Activated effector memory CD4-positive, alpha-beta T cell treated with anti-CD3 and anti-CD28 coated beads, Interleukin-2, amount 50 U/mL, for 16 hours (primary cell): ENCODE measurements at regions not wholly inside any gene's neighbourhood (a gene's known extent, or its start where the extent isn't known, plus 50 kb on each side); places are given as distances from the start of the nearest gene placed in this dataset.

Experiments
- DNase-seq: peaks from one replicate; pipeline ENCODE4 v3.0.0-alpha.2; 2020

DNA sequence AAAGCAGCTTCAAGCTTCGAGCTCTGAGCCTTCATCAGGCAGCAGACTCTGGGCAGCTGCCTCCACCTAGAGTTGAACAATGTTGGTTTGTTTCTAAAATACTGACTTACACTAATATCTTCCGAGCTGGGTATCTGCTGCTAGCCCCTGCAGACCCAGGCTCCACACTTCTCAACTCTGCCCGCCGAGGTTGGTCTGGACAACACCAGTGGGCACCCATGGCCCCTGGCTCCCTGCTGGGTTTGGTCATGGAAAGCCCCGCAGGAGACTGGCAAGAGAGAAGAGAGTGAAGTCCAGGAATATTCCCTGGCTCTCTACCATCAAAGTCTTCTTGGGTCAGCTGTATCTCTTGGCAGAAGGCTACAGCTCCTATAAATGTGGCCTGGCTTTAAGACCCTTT, 214.2 kb upstream of the TMEM132C start:
- no peak for DNase-seq

DNA sequence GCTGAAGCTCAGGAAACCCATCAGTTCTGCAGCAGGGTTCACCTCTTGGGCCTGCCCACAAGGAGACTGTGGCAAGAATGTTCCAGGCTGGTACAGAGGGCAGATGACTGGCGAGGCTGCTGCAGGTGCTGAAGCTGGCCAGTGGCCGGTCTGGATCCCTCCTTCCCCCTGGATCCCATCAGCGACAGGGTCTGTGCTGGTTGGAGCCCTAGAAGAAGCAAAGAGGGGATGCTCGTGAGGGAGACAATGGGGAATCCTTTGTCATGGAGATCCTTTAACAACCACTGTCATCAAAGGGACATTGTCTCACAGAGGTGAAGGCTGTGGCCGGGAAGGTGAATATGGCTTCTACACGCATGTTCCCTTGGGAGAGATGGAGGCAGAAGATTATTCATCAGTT, 211.4 kb upstream of the TMEM132C start:
- DNase-seq: no peak

DNA sequence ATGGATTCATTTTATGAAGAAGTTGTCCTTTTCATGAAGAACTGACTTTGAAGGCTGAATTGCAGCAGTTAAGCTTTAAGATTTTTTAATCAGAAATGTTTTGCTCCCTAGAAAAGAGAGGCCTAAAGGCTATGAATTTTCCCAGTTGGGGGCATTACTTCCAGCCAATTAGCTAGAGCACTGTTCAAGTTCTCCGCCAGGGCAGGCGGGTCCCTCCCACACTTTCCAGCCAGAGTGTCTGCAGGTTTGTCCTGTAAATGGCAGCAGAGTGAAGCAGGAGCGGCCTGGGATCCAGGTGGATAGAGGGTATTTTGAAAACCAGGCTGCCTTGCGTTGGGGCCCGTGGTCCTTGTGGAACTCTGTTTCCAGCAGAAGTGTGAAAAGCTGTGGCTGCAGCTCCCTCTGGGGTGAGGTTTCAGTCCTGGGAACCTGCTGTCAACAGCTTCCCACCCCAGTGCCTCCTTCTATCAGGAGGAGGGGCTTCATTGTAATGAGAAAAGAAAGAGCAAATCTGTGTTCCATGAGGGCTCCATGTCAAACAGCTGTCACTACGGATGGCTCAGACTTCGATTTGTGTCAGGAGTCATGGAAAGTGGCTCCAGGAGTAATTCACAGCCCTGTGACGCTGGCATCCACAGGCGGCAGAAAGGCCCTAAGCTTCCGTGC, 210.7 kb upstream of the TMEM132C start:
- no peak for DNase-seq

DNA sequence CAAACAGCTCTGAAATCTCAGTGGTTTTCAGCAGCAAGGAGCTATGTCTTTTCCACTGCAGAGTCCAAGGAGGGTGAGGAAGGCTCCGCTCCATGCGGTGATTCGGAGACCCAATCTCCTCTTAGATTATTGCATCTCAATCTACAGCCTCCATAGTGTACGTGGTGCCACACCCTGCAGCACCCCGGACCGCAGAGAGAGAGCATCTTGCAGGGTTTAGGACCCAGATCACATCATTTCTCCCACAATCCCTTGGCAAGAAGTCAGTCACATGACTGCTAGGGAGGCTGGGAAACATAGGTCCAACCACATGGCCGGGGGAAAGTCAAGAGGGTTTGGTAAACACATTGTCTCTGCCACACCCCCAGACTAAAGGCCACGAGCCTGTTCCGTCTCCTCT, 209.4 kb upstream of the TMEM132C start:
- DNase-seq: no peak

DNA sequence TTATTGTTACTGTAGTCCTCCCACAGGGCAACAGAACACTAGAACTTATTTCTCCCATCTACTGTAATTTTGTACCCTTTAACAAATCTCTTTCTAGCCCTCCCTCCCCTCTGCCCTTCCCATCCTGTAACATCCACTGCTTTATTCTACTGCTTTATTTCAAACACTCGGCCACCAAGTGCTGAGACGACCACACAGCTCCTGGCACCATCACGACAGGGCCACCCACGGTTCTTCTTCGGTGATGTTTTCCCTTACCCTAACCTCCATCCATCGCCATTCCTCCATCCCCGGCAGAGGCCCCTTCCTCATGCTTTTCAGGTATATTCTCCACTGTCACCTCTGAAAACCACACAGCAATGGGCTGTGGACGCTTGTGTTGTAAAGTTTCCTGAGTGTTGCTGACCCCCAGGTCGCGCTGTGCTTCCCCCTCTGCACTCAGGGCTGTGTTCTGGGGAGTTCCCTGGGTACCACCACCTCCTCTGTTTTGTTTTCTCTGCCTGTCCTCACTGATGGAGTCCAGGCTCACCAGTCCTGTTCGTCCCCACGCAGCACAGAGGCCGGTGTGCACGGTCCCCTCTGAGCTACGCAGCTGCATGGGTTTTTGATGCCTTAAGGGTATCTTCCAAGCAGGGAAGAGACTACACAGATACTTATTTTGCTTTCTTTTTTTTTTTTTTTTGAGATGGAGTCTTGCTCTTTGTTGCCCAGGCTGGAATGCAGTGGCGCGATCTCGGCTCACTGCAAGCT, 207.2 kb upstream of the TMEM132C start:
- no peak for DNase-seq

DNA sequence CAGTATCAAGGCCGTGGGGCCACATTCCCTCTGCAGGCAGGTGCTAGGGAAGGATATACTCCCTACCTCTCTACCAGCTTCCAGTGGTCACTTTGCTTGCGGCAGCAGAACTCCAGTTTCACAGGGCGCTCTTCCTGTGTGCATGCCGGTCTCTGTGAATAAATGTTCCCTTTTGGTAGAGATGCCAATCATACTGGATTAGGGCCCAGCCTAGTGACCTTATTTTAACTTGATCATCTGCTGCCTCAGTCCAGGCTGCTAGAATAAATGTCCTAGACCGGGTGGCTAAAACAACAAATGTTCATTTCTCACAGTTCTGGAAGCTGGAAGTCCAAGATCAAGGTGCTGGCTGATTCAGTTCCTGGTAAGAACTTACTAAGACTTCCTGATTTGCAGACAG, 198.8 kb upstream of the TMEM132C start:
- DNase-seq: no peak

DNA sequence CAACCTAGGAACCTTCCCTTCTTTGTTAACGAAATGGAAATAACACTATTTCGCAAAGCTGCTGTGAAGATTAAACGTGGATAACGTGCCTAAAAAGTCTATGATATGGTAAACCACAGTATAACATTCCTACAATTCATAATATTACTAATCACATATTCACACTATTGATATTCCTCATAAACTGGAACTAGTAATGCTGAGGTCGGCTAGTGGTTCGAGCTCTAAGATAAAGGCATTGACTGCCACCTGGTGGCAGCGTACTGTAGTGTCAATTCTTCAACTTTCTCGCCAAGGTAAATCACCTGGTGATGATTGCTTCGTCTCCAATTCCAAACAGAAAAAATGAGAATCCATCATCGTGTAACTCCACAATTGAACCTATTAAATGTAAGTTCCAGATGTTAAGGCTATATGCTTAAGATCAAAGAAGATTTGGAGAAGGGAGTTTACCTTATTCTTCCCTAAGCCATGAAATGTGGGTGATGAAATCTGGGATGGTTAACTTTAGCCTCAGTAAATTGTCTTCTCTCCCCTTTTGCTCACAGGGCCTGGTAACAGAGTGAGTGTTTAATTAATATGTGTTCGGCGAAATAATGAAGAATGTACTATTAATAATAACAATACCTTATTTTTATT, 197.5 kb upstream of the TMEM132C start:
- no peak for DNase-seq

DNA sequence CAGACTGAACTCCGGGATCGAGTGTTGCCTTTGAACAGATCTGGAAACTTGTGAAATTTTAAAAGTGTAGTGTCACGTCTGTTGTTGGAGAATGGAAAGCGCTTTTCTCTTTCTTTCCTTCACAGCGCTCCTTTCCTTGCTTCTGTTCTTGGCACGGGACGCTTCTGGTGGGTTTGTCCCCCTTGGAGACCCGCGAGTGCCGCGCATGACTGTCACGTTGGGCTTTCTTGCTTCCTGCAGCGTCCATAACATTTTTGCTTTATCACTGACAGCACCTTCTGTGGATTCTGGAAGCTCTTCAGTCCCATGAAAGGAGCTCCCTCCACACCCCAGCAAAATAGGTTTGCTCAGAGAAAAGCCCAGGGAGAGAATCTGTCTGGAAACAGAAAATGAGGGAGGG, 193.0 kb upstream of the TMEM132C start:
- no peak for DNase-seq

DNA sequence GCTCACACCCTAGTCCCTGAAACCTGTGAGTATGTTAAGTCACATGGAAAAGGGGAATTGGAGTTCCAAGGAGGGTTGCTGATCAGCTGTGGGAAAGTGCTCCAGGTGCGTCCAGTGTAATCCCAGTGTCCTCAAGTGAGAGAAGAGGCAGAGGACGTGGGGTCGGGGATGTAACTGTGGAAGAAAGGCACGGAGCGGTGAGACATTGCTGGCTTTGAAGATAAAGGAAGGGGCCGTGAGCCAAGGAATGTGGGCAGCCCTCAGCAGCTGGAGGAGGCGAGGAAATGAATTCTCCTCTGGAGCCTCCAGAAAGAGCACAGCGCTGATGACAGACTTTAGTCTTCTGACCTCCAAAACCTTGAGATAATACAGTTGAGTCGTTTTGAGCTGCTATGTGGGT, 191.6 kb upstream of the TMEM132C start:
- DNase-seq: no peak

DNA sequence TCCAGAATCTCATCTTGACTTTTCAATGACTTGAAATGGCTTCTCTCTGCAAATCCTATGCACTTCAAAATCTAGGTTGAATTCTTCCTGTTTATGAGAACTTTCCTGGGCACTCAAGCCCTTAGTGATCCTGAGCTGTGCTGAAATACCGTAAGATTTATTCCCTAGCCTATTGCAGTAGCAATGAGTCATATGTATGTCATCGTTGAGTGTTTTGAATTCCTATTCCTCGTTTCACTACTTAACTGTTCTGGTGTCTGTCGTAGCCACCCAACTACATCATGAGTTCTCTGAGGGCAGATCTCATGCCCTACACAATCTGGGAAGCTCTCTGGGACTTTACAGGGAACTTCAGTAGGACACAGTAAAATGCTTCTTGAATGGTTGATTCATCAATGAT, 190.8 kb upstream of the TMEM132C start:
- DNase-seq: no peak

DNA sequence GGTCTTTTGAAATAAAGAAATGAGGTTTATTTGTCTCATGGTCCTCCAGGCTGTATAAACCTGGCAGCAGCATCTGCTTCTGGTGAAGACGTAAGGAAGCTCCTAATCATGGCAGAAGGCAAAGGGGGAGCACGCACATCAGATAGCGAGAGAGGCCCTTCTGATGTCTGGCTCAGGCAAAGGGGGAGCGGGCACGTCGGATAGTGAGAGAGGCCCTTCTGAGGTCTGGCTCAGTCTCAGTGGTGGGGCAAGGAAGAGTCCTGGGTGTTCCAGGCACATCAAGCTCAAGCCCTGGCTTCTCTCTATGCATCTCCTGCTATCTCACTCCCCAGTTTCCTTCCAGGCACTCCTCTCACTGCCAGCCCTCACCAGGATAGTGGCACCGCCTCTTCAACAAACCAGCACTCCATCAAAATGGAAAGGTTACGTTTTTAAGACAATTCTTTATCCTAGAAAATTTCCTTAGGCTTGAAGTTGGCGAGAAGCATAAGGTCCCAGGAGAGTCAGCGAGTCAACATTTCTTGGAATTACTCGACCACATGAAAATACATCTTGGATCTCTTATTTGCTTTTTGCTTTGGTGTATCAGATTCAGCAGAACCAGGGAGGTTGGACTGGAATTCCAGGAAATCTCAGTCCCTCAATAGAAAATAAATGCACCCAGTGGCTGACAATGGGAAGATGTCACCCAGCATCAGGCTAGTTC, 189.6 kb upstream of the TMEM132C start:
- no peak for DNase-seq

DNA sequence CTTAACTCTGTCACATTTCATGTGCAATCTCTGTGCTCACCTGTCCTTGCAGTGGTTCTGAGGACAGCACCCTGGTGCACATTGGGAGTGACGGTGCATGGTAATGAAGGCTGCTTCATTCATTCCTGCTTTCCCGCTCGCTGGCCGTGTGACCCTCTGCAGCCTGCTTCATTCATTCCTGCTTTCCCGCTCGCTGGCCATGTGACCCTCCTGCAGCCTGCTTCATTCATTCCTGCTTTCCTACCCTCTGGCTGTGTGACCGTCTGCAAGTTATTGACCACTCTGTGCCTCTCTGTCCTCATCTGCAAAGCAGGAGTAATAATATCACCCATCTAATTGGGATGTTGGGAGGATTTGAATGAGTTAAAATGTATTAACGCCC, 189.1 kb upstream of the TMEM132C start:
- no peak for DNase-seq

DNA sequence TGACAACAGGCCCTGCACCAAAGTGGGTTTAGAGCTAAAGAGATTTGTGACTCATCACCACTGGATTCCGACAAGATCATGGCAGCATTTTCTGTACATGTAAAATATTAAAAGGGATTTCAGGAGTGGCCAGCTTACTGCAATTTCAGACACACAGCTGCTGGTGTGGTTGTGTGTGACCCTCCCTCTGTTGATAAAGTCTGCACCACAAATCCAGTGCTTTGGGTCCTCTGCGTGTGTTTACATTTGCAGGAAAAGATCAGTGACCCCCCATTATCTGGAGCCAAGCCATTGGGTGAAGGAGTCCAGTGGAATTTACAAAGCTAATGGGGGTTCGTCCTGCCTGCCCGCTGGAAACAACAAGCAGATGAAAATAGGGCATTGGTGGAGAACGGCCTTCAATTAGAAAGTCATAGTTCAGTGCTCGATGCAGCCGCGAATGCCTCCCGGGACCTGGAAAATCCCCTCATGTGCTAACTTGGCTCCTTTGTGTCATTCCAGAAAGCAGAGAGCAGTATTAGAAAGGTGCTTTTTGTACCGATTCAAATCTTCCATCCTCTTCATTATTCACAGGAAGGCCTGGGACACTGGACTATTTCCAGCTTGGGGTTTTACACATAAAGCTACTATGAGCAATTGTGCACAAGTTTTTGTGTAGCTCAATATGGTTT, 188.5 kb upstream of the TMEM132C start:
- DNase-seq: no peak

DNA sequence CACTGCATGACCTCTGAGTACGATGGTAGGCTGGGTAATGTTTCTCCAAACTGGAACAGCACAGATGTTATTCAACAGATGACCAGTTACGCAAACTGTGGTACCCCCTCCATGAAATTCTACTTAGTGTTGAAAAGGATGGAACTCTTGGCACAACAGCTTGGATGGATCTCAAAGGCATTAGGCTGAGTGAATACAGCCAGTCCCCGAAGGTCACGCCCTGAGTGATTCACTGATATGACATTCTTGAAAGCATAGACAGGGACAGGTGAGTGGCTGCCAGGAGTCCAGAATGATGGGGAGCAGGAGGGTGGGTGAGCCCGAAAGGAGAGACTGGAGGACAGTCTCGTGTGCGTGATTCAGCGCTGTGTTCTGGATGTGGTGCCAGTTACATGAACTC, 187.5 kb upstream of the TMEM132C start:
- DNase-seq: no peak

DNA sequence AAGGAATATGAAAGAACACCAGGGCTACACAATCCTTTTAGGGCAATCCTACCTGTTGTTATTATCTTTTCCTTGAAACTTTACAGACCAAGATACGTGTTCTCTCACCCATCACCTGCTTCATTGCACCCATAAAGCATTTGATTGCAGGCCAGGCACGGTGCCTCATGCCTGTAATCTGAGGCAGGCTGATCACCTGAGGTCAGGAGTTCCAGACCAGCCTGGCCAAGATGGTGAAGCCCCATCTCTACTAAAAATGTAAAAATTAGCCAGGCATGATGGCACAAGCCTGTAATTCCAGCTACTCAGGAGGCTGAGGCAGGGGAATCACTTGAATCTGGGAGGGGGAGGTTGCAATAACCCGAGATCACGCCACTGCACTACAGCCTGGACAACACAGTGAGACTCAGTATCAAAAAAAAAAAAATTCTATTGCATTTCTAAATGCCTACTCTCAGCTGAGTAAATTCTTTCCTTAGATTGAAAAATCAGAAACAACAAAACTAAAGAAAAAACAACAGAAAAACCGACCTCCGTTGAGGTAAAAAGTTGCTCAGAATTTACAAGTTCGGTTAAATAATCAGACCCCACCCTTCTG, 183.7 kb upstream of the TMEM132C start:
- no peak for DNase-seq

DNA sequence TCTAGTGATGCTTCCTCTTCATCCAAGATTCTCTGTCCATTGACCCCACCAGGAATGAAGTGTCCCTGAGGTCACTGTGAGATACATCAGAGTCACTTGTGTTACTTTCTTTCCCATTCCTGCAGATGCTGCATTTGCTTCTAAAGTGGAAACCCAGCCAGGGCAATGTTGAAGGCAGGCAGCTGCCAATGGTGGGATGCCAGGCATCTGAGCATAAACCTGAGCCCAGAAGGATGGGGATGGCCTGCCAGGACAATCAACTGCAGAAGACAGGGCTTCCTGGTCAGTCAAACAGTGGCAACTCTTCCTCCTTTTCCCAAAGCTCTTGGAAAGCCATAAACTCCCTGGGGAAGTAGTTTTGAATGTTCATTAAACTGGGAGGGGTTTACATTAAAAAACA, 178.0 kb upstream of the TMEM132C start:
- no peak for DNase-seq

DNA sequence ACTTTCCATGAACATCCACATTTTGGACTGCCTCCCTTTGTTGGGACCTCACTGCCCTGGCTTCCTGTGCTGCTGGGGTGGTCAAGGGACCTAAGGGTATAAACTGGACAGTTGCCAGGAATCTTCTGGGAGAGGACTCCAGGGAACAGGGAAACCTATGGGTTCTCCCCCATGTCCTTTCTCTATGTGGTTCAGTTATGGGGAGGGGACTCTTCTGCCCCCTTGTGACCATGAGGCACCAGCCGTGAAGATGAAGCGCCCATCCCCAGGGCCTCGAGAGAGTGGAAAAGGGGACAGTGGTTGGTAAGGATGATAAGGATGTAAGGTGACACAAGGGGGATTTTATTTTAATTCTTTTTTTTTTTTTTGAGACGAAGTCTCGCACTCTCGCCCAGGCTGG, 177.0 kb upstream of the TMEM132C start:
- no peak for DNase-seq

DNA sequence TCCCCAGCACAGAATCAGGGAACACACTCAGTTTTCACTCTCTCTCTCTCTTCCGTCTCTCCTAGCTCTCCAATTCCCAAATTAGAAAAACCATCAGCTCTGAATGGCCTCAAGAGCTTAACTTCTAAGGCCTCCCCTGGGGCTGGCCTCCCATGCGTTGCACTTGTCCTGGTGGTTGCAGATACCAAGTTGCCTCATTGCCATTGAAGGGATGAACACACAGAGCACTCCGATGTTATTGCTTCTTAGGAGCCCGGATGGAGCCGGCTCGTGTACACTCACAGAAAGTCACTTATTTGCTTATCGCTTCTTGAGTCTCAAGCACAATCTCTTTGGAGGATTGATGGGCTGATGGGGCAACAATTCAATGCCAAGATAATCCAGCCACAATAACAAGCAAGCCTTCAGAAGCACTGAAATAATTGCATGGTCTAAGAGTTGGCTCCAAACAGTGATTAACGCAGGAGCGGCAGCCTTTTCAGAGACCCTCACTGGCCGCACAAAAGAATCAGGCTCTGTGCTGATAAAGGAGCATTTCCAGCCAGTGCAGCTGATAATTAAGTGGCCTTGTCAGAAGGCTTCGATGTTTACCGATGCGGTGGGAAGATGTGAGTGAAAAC, 175.8 kb upstream of the TMEM132C start:
- DNase-seq: no peak

DNA sequence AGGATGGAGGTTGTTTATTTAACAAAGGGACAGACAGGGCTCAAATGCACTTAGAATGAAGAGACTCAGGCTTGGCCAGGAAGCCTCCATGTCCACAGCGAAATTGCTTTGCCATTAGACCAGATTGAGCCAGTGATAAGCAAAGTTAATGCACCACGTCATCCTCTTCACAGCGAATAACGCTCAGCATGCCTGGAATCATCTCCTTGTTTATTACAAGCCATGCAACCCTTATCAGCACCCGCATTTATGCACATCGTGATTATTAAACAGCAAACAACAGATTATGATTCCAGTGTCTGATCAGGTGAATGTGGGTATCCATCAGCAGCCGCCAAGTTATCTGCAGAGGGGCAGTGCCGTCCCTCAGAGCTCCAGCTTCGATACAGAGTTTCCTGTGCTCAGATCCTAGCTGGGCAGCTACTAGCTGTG, 175.0 kb upstream of the TMEM132C start:
- no peak for DNase-seq

DNA sequence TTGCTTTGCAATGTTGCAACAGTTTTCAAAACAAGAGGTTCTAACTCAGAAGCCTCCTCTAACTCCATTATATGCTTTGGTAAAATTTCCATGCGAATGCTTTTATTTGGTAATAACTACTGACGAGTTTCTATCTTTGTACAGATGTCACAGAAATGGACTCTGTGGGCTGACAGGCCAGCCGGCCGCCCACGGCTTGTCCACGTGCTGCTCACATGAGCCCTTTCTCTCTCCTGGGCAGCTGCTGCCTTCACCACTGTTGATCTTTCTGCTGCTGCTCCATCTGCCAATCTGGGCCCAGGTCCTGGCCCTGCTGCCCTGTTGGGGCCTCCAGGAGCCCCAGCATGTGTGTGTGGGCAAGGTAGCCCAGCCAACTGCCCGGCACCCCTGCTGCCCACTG, 168.2 kb upstream of the TMEM132C start:
- no peak for DNase-seq

DNA sequence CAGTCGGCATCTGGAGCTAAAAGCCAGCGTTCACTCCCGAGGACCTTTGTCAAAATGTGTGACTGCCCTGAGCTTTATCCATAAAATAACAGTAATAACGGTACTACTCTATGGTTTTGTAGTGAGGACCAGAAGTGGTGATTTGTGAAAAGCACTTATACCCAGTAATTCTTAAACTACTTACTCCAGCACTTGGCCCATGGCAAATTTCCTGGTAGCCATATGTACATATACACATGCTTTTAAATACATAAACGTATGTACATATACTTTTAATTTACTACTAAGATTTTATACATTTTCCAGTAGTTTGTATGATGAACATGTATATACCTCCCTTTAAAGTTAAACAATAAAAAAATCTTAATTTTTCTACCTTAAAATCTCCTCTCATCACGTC, 163.8 kb upstream of the TMEM132C start:
- no peak for DNase-seq

DNA sequence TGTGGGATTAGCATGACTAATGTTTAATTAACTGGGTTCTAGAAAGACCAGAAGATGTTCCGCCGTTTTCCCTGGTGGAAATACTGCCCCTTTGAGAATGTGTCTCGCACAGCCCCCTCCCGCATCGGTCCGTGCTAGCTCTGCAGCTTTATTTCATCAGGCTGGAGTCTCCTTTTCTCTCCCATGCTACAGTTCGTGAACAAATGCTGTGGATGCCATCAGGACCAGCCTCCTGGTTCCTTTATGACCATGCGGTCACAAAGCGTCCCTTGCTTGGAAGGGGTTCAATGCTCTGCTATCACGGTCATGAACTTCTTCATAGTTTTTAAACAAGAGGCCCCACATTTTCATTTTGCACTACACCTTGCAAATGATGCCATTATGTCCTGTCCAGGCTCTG, 157.7 kb upstream of the TMEM132C start:
- no peak for DNase-seq
